ENCODE measurements at regions not wholly inside any gene's neighbourhood (a gene's known extent, or its start where the extent isn't known, plus 50 kb on each side); places are given as distances from the start of the nearest gene placed in this dataset.

DNA sequence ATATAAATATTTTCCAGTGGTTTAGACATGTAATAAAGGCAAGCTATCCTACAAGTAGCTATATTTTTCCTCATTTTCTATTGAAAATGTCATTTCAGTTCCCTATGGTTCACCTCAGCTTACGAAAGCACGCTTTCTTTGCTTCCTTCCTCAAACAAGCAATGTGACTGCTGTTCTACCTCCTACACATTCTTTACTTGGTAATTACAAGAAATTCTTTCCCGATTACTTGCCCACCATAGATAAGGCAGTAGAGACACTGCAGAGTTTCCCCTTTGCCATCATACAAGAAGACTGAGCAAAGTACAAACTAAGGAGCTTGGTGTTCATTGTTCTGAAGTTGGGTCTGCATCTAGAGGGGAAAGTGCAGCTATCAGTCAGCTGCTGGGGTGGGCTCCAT lies 249.4 kb downstream of the CRPPA start:
- TF ChIP-seq CTCF (conservative IDR thresholded peaks at IDR 0.05 in 1 of 2, IDR thresholded peaks at IDR 0.05 in 1 of 2; ENCODE audit: low read depth in 1 of 2, low read length in 2 of 2) (no peak), EZH2 (IDR thresholded peaks at IDR 0.05; ENCODE audit: low read length, missing control alignments) (no peak)
